DMS114 treated with DMSO at 0.1 percent for 48 hours (cell line): ENCODE measurements at regions not wholly inside any gene's neighbourhood (a gene's known extent, or its start where the extent isn't known, plus 50 kb on each side); places are given as distances from the start of the nearest gene placed in this dataset.

ENCODE experiments used
- DNase-seq: peaks from one replicate; lab custom pipeline; 2025; ENCODE audit not compliant: unreplicated experiment; lab: John Stamatoyannopoulos, UW

GRCh38 chr5:105397749-105398148, 1835.2 kb upstream of the NUDT12 start:
- DNase-seq, result no peak

- no peak for DNase-seq
These were observed 1830.1 kb upstream of the NUDT12 start for GRCh38 chr5:105392710-105393149.

DNA sequence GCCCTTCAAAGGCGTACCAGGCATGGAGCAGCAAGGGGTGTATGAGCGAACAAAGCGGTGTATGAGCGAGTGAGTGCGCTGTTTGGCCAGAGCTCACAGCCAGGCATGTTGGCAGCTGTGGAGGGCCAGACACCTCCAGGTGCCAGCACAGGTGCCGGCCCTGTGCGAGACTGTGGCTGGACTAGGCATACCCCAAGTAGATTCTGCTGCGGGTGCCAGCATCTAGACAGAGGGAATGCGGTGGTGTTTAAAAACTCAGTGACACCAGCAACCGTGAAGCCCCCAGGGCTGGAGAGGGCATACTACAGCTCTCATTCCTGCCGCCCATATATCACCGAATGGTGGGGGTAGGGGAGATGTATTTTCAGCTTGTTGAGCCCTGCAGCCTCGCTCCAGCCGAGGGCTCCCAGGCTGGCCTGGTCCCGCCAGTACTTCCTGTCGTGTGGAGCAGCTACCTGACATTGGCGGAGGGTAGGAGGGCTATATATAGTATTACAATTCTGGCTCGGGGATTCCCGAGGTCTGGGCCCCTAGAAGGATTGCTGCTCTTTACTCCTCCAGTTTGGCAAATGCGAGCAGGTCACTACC, 1829.6 kb upstream of the NUDT12 start:
- DNase-seq, result no peak

DNA sequence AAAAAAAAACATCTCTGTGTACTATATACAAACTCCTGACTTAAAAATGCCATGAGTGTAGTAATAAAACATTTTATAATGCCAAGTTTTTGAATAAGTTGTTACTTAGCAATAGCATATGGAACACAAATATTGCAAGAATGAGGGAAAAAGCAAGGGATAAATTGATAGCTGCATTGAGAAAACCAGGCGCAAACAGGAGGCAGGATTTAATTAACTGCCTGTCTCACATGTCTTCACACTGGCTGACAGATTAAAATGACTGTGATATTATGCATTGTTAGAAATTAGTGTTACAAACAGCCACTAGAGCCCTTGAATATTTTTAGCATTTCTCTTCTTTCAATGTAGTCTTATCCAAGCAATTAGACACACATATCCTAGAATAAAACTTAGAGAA, 1817.5 kb upstream of the NUDT12 start:
- DNase-seq, result no peak

- DNase-seq, result no peak
These were observed 1808.6 kb upstream of the NUDT12 start for GRCh38 chr5:105371169-105371568.

GRCh38 chr5:105350486-105351140, 1788.0 kb upstream of the NUDT12 start:
- no peak for DNase-seq

- no peak for DNase-seq
These were observed 1769.0 kb upstream of the NUDT12 start for GRCh38 chr5:105331558-105331957.

DNA sequence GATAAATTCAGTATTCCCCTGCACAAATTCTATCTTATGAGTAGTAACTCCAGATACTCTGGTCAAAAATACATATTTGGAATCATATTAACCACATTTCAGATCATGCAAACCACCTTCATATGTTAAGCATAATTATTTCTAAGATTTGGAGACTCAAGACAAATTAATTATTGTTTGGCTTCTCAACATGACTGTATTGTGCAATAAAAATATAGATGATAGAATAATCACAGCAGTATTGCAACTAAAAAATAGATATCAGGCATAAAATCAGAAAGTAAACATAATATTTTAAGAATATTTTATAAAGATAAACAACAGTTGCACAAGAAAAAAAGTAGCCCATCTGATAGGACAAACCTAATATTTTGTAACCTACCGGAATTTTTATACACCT, 1767.6 kb upstream of the NUDT12 start:
- DNase-seq, result no peak

GRCh38 chr5:105304859-105305258, 1742.3 kb upstream of the NUDT12 start:
- DNase-seq, result no peak

GRCh38 chr5:105288946-105289345, 1726.4 kb upstream of the NUDT12 start:
- no peak for DNase-seq

DNA sequence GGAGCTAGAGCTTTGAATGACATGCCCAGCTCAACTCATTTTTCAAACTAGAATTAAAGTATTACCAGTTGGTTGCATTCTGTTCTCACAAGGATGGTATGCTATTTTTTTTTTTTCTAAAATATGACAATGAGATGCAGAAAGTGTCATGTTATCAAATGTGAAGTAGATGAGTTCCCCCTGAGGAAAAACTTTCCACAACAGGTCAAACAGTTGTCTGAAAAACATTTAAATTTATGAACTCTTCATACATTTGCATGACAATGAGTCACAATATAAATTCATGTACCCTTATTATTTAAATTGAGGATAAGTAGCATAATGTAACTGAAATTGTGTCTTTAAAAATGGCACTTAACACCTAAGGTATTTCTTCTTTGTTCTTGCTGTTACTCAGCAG, 1720.5 kb upstream of the NUDT12 start:
- no peak for DNase-seq

GRCh38 chr5:105274079-105274478, 1711.5 kb upstream of the NUDT12 start:
- DNase-seq, result no peak

DNA sequence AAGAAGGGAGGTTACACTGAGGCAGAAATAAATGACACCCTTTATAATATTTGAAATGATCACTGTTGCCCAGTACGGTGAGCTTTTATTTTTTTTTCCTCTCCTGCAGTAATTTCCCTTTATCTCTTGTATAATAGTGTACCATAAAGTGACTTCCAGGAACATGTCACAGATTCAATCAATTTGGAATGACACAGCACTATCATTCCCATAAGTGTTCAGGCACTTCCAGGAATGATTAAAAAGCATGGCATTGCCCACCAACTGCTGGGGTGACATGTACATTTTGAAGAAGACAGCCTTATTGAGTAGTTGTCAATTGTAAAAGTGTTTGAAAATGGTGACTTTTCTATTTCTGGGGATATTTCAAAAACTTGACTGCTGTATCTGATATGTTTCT, 1700.9 kb upstream of the NUDT12 start:
- no peak for DNase-seq

DNA sequence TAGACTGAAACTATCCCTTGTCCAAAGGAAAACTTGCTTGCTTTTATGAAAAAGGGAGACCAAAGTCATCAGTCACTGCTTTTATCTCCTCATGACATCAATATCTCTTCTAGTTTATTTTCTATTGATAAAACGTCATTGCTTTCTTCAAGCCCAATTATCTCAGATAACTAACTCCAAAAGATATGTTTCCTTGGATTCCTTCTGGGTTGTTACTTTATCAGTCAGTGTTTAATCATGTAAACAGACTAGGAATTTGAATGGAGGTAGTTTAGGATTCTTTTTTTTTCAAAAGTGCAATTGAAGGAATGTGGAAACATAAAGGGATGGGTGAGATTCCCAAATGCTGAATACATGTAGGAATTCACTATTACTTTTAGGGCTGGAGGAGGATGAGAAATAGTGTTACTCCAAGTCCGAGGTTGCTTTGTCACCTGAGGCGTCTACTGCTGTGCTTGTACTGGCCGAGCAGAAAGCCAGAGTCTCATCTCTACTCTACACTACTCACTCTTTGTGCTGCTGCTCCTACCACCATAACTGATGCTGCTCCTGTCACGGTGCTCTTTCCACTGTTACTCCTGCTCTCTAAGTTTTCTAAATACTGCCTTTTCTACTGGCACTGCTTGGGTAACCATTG, 1697.1 kb upstream of the NUDT12 start:
- DNase-seq, result no peak

- DNase-seq, result no peak
These were observed 1676.0 kb upstream of the NUDT12 start for GRCh38 chr5:105238561-105238960.

DNA sequence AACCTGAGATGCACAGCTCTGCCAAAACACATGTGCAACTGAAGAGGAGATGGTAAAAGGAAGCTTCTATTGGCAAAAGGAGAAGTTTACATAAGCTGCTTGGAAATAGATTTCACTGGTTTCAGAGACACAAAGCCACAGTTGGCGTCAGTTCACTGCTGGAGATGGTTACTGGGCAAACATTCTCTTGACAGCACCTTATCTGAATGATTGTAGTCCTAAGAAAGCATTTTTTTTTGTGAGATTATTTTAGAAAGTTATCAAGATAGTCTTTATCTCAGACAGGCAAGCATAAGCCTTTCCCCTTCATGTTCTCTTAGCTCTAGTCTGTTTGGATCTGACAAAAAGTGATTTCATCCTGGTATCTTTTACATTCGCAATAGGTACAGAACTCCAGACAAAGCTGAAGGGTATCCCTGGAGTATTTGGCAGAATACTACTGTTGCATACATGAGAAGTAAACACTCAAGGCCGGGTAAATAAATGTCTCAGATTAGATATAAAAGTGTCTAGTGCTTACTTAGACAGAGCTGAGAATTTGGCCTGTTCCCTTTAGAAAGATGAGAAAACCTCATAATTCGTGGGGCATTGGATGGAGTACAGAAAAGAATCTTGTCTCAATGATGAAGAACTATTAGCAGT, 1668.0 kb upstream of the NUDT12 start:
- no peak for DNase-seq

- DNase-seq, result no peak
These were observed 1655.4 kb upstream of the NUDT12 start for GRCh38 chr5:105218018-105218417.

- DNase-seq, result no peak
These were observed 1650.5 kb upstream of the NUDT12 start for GRCh38 chr5:105213078-105213477.

GRCh38 chr5:105207066-105207465, 1644.5 kb upstream of the NUDT12 start:
- no peak for DNase-seq

- no peak for DNase-seq
These were observed 1634.9 kb upstream of the NUDT12 start for GRCh38 chr5:105197531-105197930.

DNA sequence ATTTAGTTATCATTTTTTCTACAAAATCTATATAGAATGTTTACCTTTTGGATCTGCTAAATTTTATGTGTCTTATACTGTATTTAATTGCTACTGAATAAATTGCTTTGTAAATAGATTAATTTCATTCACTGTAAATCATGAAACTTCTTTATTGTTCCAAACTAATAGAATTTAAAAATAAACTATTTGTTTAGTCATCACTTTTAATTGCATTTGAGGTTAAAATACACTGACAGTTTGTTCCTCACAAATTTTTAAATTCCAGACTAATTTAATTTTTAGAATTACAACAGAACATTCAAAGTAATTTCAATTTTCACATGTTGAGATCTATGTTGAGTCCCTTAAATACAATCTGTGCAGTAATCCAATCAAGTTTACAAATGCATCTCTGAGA, 1633.2 kb upstream of the NUDT12 start:
- no peak for DNase-seq

DNA sequence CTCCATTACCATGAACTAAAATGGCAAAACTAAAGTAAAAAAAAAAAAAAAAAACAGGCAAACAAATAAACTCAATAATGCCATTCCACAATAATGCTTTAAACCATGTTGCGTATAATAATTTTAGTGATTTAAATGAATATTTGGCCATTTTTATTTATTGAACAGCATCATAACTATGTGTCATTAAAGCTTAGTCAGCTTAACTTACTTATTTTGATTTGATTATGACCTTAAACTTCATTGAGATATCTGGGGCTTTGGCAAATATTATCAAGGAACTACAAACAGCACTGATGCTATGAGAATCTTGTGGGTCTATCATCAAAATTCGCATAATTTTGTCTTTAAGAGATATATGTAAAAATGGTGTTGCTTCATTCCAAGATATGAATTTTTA, 1610.3 kb upstream of the NUDT12 start:
- no peak for DNase-seq
